GM19328 (cell line): ENCODE measurements at regions not wholly inside any gene's neighbourhood (a gene's known extent, or its start where the extent isn't known, plus 50 kb on each side); places are given as distances from the start of the nearest gene placed in this dataset.
"Not testable (repeated sequence)": the region's sequence is repeated elsewhere in the genome, so short reads cannot be mapped to it uniquely, and the experiment has no call there.

ENCODE experiments used
- ATAC-seq: cut with Tn5 transposase; IDR thresholded peaks from one replicate; pipeline ENCODE4 v1.9.1; 2021; ENCODE audit warnings: mild to moderate bottlenecking, moderate library complexity; ENCODE audit not compliant: unreplicated experiment

DNA sequence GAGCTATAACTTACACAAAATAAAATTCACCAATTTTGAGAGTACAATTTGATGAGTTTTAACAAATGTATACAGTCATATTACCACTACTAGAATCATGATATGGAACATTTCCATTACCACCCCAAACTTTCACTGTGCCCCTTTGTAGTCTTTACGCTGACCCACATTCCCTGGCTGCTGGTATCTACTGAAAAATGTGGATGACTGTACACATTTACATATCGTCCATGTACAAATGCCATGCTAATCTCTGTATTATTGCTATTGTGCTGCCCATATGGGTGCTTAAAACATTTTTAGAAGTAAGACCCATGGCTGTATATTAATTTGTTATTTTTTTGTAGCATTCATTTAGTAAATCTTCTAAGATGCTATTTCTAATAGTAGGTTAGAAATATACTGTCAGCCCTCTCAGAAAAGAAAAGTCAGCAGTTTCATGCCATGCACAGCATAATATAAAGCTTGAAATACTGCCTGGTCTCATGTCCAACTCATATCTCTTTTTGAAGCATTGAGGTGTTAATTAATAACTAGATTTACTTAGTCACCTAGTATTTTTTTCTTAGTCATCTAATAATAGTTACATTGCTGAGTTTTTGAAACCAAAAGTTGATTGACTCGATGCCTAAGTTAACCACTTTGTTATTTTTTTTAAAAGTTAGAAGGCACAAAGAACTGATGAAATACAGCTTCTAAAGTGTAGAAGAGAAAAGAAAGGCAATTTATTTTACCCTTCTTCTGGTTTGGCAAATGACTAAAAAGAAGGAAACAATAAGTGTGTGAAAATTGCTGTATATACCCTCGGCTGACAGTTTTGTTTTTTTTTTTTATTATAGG lies 188.3 kb upstream of the MEF2C start:
- peak; percentile 64 for ATAC-seq

GRCh38 chr5:89069591-89069990 lies 186.6 kb upstream of the MEF2C start:
- ATAC-seq = no peak

GRCh38 chr5:89067362-89067761 lies 184.4 kb upstream of the MEF2C start:
- no peak for ATAC-seq

DNA sequence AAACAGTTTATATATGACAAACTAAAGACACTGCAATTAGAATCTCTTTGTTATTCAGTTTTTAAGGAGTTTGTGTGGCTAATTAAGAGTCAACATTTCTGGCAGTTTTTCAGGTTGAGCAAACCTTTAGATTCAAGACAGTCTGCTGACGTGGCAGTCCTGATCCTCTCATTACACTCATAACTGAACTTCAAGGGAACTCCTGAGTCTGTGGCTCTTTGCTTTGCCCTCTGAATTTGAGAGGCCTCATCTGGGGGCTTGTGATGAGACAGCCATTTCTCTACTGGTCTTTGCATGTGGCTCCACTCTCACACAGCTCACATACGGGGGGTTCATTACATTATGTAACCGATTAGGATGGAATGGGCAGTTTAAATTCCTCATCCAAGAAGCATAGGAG lies 182.9 kb upstream of the MEF2C start:
- ATAC-seq = peak; percentile 85

GRCh38 chr5:89064736-89065135 lies 181.8 kb upstream of the MEF2C start:
- no peak for ATAC-seq

DNA sequence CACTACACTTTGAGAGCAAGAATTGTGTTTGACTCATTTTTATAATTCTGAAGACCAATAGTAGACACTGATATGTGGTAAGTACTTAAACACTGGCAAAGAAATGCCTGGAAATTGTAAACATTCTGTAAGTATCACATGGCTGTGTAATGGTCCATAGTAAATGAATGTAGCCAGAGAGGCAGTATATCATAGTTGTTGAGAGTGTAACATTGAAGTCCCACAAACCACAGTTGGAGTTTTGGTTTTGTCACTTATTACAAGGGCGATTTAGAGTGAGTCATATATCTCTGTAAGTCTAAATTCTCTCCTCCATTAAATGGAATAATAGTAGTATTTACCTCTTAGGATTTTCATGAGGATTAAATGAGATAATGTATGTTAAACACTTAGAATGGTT lies 181.1 kb upstream of the MEF2C start:
- no peak for ATAC-seq

- ATAC-seq = no peak
These were observed 177.8 kb upstream of the MEF2C start for GRCh38 chr5:89060768-89061167.

- ATAC-seq = no peak
These were observed 176.3 kb upstream of the MEF2C start for GRCh38 chr5:89059274-89059673.

GRCh38 chr5:89055695-89056085 lies 172.7 kb upstream of the MEF2C start:
- no peak for ATAC-seq

DNA sequence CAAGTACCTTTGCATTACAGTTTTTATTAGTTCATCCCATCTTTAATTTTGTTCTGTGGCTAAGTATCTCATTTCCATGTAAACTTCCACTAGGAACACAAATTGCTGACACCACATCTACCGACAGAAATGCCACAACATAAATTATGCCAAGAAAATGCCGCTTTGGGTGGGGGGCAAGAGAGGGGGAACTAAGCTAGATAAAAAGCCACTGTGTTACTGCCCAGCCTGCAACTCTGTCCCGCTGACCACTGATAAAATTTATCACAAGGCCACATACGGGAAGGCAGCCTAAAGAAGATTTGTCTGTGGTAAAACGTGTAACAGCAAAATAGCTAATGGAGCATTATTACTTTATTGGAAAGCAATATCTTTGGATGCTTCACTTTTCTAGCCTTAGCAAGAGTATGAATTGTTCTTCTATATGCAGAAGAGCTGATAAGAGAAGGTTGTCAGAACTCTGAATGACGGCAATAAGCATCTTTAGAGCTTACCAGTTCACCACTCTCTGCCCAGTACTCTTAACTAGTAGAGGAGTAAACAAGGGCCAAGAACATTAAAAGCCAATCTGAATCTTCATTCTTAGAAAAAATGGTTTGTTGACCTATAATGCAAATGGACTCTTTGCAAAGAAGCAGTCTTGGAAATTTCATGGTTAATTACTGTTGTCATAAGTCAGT lies 172.2 kb upstream of the MEF2C start:
- ATAC-seq = no peak

DNA sequence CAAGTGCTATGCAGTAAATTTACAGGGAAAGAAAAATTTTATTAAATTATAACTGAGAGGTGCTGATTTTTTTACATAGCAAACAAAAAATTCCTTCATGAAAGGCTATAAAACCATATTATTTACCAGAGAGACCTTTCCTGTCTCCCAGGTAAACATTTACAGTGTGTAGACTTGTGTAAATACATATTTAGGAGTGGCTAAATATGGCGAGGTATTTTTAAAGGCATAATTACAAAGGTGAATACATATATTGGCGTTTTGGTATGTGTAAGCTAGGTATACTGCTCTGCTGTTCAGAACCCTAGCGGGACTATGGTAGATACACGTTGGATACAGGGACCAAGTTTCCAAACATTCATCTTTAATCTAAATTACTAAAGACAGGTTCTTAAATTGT lies 170.6 kb upstream of the MEF2C start:
- ATAC-seq = no peak

DNA sequence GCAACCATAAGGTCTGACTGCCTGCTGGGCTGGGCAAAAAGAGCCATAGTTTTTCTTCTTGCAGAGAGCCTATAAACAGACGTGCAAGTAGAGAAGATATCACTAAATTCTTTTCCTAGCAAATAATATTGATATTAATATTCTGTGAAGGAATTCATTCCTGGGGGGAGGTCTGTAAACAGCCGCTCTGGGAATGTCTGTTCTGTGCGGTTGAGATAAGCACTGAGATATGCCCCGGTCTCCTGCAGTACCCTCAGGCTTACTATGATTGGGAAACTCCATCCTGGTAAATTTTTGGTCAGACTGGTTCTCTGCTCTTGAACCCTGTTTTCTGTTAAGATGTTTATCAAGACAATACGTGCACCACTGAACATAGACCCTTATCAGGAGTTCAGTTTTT lies 167.1 kb upstream of the MEF2C start:
- ATAC-seq = not testable (repeated sequence)

DNA sequence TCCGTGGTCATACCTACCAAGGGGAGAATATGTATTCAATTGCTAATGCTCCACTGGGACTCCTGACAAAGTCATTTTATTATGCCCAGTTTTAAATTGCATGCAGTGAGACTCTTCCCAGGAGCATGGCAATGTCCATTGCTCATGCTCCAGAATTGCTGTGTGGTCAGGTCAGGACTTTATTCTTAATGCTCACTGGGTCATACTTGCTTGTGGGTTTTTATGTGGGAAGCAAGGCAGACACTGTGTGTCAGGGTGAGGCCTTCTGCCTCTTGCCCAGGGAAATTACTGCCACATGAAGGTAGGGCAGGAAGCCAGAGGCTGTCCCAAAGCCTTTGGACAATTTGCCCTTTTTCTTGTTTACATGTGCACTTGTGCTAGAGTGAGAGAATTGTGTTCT lies 164.6 kb upstream of the MEF2C start:
- no peak for ATAC-seq

- no peak for ATAC-seq
These were observed 162.2 kb upstream of the MEF2C start for GRCh38 chr5:89045216-89045615.

- ATAC-seq = no peak
These were observed 161.8 kb upstream of the MEF2C start for GRCh38 chr5:89044674-89045200.

GRCh38 chr5:89043676-89044075 lies 160.7 kb upstream of the MEF2C start:
- peak; percentile 68 for ATAC-seq

GRCh38 chr5:89042746-89043145 lies 159.8 kb upstream of the MEF2C start:
- no peak for ATAC-seq

- no peak for ATAC-seq
These were observed 159.0 kb upstream of the MEF2C start for GRCh38 chr5:89041976-89042375.

- no peak for ATAC-seq
These were observed 158.3 kb upstream of the MEF2C start for GRCh38 chr5:89041249-89041779.

- no peak for ATAC-seq
These were observed 153.9 kb upstream of the MEF2C start for GRCh38 chr5:89036704-89037489.

- no peak for ATAC-seq
These were observed 153.2 kb upstream of the MEF2C start for GRCh38 chr5:89036166-89036565.
